ENCODE measurements at regions not wholly inside any gene's neighbourhood (a gene's known extent, or its start where the extent isn't known, plus 50 kb on each side); places are given as distances from the start of the nearest gene placed in this dataset.

- TF ChIP-seq CTCF (IDR thresholded peaks at IDR 0.05 in 2 of 3, conservative IDR thresholded peaks at IDR 0.05 in 1 of 3; ENCODE audit: insufficient read depth in 2 of 3, low read depth in 1 of 3, low read length in 3 of 3), result peak; percentile 24 to 42 (median 36); a peak in 4 of 6 replicates
- TF ChIP-seq CHD2 (IDR thresholded peaks at IDR 0.05; ENCODE audit: low read depth, low read length), result no peak
- no peak for TF ChIP-seq SMARCA4 (IDR thresholded peaks at IDR 0.05)
- no peak for TF ChIP-seq ATF6 (CRISPR knock-in tag; IDR thresholded peaks at IDR 0.05)
- TF ChIP-seq ZBTB40 (IDR thresholded peaks at IDR 0.05), result no peak
- TF ChIP-seq ZBTB40 (CRISPR knock-in tag; IDR thresholded peaks at IDR 0.05), result no peak
- no peak for TF ChIP-seq ZNF384 (IDR thresholded peaks at IDR 0.05; ENCODE audit: low read depth, low read length)
These were observed 173.4 kb upstream of the PPP2R3A start for GRCh38 chr3:135792174-135792573.

Data from K562 (cell line).